ENCODE measurements at regions not wholly inside any gene's neighbourhood (a gene's known extent, or its start where the extent isn't known, plus 50 kb on each side); places are given as distances from the start of the nearest gene placed in this dataset.
"Not testable (repeated sequence)": the region's sequence is repeated elsewhere in the genome, so short reads cannot be mapped to it uniquely, and the experiment has no call there.

DNA sequence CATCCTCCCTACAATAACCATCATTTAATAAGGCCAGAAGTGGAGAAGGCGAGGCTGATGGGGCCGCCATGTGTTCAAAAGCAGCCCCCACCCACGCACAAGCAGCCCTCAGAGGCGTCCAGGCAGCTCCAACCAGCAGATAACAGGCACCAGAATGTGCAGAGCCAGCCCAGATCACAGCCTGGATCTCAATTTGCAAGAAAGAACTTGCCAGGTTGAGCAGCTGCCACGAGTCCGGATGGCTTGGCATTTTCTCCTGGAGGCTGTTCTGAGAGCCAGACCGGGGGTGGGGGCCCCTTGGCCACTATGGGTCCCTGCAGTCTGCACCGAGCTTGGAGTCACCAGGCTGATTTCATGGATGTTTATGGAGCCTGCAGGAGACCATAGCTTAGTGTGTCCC, 338.1 kb downstream of the PREX1 start:
- DNase-seq: no peak

DNA sequence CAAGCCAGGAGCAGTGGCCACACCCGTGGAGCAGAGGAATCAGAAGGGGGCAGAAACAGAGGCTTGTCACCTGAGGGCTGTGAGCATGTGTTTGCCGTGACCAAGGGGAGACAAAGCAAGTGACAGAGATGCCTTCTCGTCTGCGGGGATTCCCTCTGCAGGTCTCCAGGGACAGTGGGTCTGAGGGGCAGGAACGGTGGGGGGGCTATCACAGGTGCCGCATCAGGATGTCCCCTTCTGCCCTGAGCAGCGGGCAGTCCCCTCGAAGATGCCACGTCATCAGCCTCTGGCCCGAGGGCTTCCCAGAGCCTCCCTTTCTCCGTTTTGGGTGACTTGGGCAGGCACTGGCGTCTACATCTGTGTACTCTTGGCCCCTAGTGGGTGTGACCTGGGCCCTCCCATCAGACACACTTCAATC, 338.7 kb downstream of the PREX1 start:
- DNase-seq: no peak

DNA sequence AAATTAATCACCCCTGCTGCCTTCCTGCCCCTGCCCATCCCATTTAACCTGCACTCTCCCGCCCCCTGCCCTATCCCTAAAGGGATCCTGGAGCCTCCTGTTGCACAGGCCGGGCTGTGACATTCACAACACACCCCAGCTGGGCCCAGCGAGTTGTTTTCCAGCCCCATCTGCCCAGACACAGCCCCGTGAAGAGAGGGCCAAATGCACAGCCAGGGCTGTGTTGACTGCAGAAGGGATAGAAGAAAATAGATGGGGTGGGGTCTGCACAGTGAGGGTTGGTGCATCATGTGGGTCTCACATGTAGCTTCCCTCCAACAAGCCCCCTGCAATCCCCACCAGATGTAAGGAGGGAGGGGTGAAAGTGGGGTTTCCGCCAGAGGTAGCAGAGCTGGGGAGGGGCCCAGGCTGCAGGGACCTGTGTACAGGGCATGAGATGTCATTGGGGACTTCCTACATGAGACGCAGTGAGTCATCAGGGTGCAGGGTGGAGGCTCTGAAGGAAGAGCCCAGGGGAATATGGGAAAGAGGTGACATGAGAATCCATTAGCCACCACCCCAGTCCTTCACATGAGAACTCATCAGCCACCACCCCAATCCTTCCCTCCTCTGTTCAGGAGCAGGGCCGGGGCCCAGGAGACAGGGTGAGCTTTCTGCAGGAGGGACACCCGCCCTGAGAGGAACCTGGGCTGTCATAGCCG, 339.3 kb downstream of the PREX1 start:
- DNase-seq: not testable (repeated sequence)

DNA sequence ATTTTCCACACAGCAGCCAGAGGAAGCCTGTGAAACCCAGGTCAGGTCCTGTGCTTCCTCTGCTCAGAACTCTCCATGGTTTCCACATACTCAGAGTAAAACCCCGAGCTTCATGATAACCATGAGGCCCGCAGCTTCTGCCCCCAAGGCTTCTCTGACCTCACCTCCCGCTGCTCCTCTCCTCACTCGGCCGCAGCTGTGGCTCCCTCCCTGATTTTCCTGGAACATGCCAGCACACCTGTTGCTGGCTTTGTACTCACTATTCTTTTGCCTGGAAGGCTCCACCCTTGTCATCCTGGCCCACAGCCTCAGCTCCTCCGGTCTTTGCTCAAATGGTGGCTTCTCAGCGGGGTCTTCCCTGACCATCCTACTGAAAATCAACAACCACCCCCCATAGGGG, 341.7 kb downstream of the PREX1 start:
- no peak for DNase-seq

GRCh38 chr20:48485153-48485552, 342.6 kb downstream of the PREX1 start:
- not testable (repeated sequence) for DNase-seq

DNA sequence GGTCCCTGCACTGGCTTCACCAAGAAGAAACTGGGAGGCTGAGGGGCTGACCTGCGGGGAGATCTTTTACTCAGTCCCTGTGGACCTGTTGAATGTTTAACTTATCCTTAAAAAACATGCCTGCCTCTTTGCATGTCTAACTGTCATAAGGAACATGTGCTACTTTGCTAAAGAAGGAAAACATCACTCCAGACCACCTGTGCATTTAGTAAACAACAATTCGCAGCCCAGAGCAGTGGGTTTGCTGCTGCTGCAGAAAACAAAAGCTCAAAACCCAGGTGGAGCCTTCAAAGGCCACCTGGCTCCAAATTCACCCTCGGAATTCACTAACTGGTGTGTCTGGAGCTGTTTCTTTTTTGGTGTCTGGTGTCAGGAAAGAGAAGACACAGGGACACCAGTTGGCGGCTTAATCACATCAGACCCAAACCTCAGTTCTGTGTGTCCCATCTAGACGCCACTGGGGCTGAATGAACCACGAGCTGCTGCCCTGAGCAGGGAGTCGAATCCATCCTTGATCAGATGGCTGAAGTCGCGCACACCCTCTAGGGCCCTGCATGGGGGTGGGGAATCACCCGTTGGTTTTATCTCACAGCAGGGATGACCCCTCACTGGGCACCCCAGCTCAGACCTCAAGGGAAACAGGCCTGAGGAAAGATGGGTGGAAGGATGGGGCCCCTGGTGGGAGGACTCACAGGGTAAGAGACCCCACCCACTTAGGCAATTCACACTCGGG, 344.3 kb downstream of the PREX1 start:
- DNase-seq: no peak

DNA sequence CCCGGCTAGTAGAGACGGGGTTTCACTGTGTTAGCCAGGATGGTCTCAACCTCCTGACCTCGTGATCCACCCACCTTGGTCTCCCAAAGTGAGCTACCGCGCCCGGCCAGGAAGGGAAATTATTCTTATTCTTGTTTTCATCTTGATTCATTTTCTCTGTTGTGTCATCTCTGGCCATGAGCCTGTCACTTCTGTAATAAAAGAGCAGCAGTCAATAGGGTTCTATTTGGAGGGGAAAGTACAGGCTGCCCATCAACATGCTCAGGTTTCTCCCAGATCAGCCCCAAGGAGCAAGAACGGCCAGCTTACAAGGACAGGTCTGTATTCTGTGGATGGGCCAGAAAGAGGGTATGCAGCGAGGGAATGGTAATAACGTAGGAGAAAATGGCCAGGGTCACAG, 345.0 kb downstream of the PREX1 start:
- no peak for DNase-seq

DNA sequence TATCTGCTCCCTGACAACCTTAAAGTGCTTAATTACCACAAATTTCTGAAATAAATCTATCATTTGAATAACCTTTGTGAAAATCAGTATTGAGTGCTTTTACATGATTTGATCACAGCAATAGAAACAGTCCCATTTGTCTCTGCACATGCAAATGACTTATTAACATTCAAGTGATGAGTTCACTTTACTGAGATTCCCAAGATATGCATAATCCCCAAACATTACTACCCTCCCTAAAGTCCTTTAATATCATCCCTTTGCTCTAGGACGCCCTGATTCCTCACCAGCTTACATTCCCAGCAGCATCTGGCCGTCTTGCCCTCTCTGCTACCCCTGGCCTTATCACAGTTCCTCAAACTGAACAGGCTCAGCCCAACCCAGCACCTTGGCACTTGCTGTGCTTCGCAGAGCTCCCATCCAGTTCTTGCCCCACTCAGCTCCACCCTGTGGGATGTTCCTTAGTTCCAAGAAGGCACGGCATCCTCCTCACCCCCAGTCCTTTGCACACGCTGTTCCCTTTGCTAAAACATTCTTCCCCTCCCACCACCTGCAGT, 347.5 kb downstream of the PREX1 start:
- no peak for DNase-seq

- no peak for DNase-seq
Observed at GRCh38 chr20:48478806-48479585, 348.8 kb downstream of the PREX1 start.

DNA sequence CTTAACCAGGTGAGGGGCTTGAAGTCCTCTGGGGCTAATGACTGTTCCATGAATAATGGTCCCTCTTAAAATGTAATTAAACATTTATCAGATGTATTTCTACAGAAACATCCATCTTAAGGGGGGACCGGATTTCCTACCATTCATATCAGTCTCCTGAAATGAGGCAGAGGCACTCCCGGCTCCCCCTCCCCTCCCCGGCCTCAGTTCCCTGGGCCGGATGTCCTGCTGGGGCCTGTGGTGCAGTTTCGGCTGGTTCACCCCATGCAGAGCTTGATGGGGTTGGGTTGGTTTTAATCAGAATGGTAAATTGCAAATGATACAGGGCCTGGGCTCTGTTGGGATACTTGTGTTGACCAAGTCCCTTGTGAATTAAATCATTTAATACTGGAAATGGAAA, 349.4 kb downstream of the PREX1 start:
- no peak for DNase-seq

GRCh38 chr20:48476854-48477253, 350.9 kb downstream of the PREX1 start:
- no peak for DNase-seq

- DNase-seq: no peak
Observed at GRCh38 chr20:48474022-48474421, 353.8 kb downstream of the PREX1 start.

DNA sequence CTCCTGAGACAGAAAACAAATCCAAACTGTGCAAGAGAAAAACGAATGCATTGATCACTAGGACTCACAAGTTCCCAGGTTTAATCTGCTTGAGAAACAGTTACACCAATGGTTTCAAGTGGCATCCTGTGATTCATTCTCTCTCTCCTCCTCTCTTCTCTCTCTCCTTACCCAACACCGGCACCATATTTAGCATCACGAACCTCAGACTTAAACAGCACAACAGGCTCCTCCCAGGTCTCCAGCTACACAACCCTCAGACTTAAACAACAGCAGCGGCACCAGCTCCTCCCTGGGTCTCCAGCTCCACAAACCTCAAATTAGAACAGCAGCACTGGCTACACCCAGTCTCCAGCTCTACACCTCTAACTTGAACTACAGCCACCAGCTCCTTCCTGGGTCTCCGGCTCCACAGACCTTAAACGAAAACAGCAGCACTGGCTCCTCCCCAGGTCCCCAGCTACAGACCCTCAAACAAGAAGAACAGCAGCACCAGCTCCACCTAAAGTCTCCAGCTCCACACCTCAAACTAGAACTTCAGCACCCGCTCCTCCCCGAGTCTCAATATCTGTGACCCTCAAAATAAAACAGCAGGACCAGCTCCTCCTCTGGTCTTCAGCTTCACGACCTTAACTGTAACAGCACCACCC, 355.9 kb downstream of the PREX1 start:
- DNase-seq: no peak

- DNase-seq: no peak
Observed at GRCh38 chr20:48471176-48471575, 356.6 kb downstream of the PREX1 start.

- no peak for DNase-seq
Observed at GRCh38 chr20:48470141-48470540, 357.7 kb downstream of the PREX1 start.

- no peak for DNase-seq
Observed at GRCh38 chr20:48469026-48469425, 358.8 kb downstream of the PREX1 start.

GRCh38 chr20:48468571-48468970, 359.2 kb downstream of the PREX1 start:
- DNase-seq: no peak

GRCh38 chr20:48467622-48468021, 360.2 kb downstream of the PREX1 start:
- DNase-seq: peak in 1 of 2 donors; percentile 8

DNA sequence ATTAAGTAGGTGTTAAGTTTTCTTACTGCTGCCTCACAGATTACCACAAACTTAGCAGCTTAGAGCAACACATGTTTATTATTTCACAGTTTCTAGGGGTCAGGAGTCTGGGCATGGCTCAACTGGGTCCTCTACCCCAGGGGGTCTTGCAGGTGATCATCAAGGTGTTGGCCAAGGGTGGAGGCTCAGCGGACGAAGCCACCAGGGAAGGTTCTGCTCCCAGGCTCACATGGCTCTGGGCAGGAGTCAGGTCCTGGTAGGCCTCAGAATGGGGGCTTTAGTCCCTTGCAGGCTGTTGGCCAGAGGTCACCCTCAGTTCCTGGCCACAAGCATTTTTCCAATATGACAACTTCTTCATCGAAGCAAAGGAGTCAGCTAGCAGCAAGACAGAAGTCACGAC, 362.5 kb downstream of the PREX1 start:
- DNase-seq: no peak

DNA sequence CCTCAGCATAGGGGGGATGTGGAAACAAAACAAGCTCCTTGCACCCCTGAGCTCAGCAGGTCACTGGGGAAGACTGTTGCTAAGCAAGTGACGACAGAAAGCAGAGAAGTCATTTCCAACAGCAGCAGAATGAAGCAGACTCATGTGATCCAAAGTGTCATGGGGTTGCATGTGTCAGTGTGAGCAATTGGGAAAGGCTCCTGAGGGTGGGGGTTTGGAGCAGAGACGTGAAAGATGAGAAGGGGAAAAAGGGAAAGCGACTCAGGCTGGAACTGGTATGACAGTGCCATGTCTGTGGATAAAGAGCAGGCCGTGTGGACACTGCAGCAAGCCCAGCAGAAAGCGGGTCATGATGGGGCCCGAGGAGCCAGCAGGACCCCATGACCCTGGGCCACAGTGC, 363.9 kb downstream of the PREX1 start:
- DNase-seq: no peak

GRCh38 chr20:48463096-48463720, 364.6 kb downstream of the PREX1 start:
- DNase-seq: no peak

- DNase-seq: no peak
Observed at GRCh38 chr20:48461735-48462119, 366.1 kb downstream of the PREX1 start.

All from CD4-positive, alpha-beta T cell treated with Interferon alpha-2 for 1 hour (primary cell).